Glutamatergic neuron (in vitro differentiated cells): ENCODE measurements at regions not wholly inside any gene's neighbourhood (a gene's known extent, or its start where the extent isn't known, plus 50 kb on each side); places are given as distances from the start of the nearest gene placed in this dataset.

Source experiments
- DNase-seq: peaks from one replicate; pipeline ENCODE4 v3.0.0; 2022
- H3K27ac Mint-ChIP-seq: one replicate; pipeline ENCODE4 v1.8.0; 2020; ENCODE audit warnings: mild to moderate bottlenecking, mixed read lengths, inconsistent platforms; ENCODE audit not compliant: unreplicated experiment
- H3K27me3 Mint-ChIP-seq: one replicate; pipeline ENCODE4 v1.8.0; 2020; ENCODE audit warnings: mild to moderate bottlenecking, moderate library complexity, mixed read lengths, inconsistent platforms; ENCODE audit not compliant: unreplicated experiment
- H3K36me3 Mint-ChIP-seq: one replicate; pipeline ENCODE4 v1.8.0; 2020; ENCODE audit warnings: mild to moderate bottlenecking, mixed read lengths, inconsistent platforms; ENCODE audit not compliant: unreplicated experiment
- H3K4me1 Mint-ChIP-seq: one replicate; pipeline ENCODE4 v1.8.0; 2020; ENCODE audit warnings: mild to moderate bottlenecking, low read depth, mixed read lengths, inconsistent platforms; ENCODE audit not compliant: unreplicated experiment
- H3K4me3 Mint-ChIP-seq: one replicate; pipeline ENCODE4 v1.8.0; 2020; ENCODE audit warnings: mild to moderate bottlenecking, mixed read lengths, inconsistent platforms; ENCODE audit not compliant: unreplicated experiment
- H3K9me3 Mint-ChIP-seq: one replicate; pipeline ENCODE4 v1.8.0; 2020; ENCODE audit warnings: mild to moderate bottlenecking, moderate library complexity, mixed read lengths, inconsistent platforms; ENCODE audit not compliant: unreplicated experiment
- TF ChIP-seq, protein P1 (sequence below): fragments of 200-600 bp; sonication (generic); IDR thresholded peaks from one replicate; pipeline ENCODE4 v1.5.0; 2021; ENCODE audit not compliant: partially characterized antibody, unreplicated experiment

DNA sequence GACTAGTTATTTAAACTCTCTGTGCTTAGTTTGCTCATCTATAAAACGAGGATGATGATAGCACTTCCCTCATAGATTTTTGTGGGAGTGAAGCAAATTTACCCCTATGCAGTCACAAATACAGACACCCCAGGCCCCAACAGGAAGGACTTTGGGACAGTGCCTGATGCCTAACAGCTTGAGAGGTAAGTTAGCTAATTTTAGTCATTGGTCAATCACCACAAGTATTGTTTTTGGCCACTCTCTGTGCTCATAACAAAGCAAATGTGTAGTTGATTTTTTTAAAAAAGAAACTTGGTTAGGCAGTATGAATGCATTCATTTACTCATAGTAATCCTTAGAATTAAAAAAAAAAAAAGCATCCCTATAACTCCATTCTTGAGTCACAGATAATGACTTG, 1590.7 kb upstream of the TENM3 start:
- Mint-ChIP-seq H3K27ac (no peak overlapping the region), H3K9me3 (no peaks in the 10 kb centered on the region), H3K4me3 (no peak overlapping the region), H3K4me1 (no peaks in the 10 kb centered on the region), H3K27me3 (peaks cover 1% of the 10 kb centered on the region), H3K36me3 (no peaks in the 10 kb centered on the region)
- TF ChIP-seq, protein P1, sequence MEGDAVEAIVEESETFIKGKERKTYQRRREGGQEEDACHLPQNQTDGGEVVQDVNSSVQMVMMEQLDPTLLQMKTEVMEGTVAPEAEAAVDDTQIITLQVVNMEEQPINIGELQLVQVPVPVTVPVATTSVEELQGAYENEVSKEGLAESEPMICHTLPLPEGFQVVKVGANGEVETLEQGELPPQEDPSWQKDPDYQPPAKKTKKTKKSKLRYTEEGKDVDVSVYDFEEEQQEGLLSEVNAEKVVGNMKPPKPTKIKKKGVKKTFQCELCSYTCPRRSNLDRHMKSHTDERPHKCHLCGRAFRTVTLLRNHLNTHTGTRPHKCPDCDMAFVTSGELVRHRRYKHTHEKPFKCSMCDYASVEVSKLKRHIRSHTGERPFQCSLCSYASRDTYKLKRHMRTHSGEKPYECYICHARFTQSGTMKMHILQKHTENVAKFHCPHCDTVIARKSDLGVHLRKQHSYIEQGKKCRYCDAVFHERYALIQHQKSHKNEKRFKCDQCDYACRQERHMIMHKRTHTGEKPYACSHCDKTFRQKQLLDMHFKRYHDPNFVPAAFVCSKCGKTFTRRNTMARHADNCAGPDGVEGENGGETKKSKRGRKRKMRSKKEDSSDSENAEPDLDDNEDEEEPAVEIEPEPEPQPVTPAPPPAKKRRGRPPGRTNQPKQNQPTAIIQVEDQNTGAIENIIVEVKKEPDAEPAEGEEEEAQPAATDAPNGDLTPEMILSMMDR = no peak
- DNase-seq = no peak

DNA sequence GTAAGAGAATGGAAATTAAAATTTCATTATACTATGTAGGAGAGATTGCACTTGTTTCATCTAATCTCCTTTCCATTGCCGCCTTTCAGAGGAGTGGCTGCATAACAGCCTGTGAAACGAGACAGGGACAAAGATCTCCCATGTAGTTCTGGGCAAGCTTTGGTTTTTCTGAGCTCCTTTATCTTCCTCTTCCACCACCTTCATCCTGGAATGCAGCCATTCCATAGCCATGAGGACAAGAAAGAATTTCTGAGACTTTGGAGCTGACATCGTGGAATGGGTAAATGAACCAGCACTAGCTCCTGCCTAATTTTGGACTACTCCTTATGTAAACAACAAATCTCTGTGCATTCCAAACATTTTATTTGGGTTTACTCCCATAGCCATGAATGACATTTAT, 1587.3 kb upstream of the TENM3 start:
- Mint-ChIP-seq H3K36me3 (no peaks in the 10 kb centered on the region), H3K9me3 (no peaks in the 10 kb centered on the region), H3K4me1 (no peaks in the 10 kb centered on the region), H3K27me3 (peaks cover 1% of the 10 kb centered on the region), H3K4me3 (no peak overlapping the region), H3K27ac (no peak overlapping the region)
- DNase-seq = no peak
- TF ChIP-seq, protein P1 = no peak

DNA sequence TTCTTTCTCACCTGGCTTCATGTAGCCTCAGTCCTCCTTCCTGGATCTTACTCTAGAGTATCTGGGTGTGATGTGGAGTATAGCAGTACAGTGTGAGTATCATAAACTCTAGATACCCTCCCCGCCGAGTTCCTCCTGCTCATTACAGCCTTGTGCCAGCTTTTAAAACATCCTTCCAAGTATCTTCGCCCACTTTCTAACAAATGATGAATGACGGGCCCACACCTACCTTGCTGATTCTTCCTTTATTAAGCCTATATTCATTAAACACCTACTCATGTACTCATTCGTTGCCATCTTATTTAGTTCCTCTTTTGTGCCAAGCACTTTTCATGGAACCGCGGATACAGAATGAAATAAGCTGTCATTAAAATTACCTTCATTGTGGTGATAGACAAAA, 1585.3 kb upstream of the TENM3 start:
- DNase-seq = no peak
- no peak overlapping the region for H3K27ac Mint-ChIP-seq
- H3K9me3 Mint-ChIP-seq = no peaks in the 10 kb centered on the region
- TF ChIP-seq, protein P1 = no peak
- no peaks in the 10 kb centered on the region for H3K4me1 Mint-ChIP-seq
- no peaks in the 10 kb centered on the region for H3K27me3 Mint-ChIP-seq
- H3K36me3 Mint-ChIP-seq = no peaks in the 10 kb centered on the region
- H3K4me3 Mint-ChIP-seq = no peak overlapping the region

DNA sequence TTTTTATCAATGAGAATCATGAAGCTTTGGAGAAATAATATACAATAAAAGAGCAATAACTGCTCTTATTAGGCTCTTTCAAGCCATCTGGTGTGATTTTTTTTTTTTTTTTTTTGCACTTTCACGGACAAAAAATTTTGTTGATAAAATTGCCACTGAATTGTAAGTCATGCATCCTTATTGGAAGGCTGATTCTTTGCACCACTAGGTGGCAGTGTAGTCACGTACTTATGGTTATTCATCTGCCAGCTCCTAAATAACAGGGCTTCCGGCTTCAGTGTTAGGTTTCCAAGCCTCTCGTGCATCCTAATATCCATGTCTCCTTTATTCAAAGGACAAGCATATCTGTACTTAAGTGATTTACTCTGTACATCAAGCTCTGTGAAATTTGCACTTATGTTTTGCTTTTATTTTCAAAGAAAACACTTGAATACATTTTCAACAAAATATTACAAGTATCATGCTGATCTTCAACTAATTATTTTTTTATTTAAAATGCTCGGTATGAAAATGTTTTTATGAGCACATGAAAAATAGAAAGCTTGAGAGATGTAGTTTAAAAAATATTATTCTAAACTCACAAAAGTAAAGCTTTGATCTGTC, 1578.3 kb upstream of the TENM3 start:
- no peak overlapping the region for H3K27ac Mint-ChIP-seq
- no peaks in the 10 kb centered on the region for H3K36me3 Mint-ChIP-seq
- DNase-seq = peak; percentile 63
- no peaks in the 10 kb centered on the region for H3K9me3 Mint-ChIP-seq
- TF ChIP-seq, protein P1 = peak; percentile 92
- H3K4me3 Mint-ChIP-seq = no peak overlapping the region
- H3K27me3 Mint-ChIP-seq = no peaks in the 10 kb centered on the region
- H3K4me1 Mint-ChIP-seq = peaks cover 5% of the 10 kb centered on the region

DNA sequence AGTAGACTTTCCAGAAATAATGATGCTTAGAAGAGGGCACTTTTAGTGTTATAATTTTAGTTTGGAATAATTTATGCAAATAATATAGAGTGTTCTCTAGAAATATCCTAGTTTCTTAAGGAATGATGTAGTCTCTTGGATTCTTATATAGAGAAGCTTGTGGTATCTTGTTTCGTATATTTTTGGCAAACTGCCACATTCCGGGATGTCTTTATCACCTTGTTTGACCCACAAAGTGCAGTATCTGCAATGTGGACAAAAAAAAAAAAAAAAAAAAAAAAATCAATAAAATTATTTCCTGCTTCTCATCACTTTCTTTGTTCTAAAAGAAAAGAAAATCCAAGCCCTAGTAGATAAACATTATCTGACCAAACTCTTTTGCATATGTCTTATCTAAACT, 1577.7 kb upstream of the TENM3 start:
- no peaks in the 10 kb centered on the region for H3K36me3 Mint-ChIP-seq
- no peak overlapping the region for H3K4me3 Mint-ChIP-seq
- no peaks in the 10 kb centered on the region for H3K27me3 Mint-ChIP-seq
- H3K27ac Mint-ChIP-seq = no peak overlapping the region
- TF ChIP-seq, protein P1 = no peak
- peaks cover 5% of the 10 kb centered on the region for H3K4me1 Mint-ChIP-seq
- DNase-seq = no peak
- H3K9me3 Mint-ChIP-seq = no peaks in the 10 kb centered on the region
